ENCODE measurements at regions not wholly inside any gene's neighbourhood (a gene's known extent, or its start where the extent isn't known, plus 50 kb on each side); places are given as distances from the start of the nearest gene placed in this dataset.

DNA sequence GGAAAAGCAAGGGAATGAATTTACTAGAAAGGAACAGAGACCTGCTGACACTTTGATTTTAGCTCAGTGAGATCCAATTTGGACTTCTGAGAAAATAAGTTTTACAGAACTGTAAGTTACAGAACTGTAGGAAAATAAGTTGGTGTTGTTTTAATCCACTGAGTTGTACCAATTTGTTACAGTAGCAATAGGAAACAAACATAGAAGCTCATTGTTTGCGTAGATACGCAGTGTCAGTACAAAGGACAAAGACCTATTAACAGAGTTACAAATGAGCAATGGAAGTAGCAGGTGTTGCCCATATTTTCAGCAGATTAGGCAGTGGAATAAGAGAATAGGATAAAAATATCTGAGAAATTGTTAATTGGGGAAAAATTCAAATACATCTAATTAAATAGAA lies 385.8 kb upstream of the CNTN6 start:
- no peak overlapping the region for H3K4me3 ChIP-seq (ENCODE audit: low read depth, low read length)
- TF ChIP-seq, protein P1, sequence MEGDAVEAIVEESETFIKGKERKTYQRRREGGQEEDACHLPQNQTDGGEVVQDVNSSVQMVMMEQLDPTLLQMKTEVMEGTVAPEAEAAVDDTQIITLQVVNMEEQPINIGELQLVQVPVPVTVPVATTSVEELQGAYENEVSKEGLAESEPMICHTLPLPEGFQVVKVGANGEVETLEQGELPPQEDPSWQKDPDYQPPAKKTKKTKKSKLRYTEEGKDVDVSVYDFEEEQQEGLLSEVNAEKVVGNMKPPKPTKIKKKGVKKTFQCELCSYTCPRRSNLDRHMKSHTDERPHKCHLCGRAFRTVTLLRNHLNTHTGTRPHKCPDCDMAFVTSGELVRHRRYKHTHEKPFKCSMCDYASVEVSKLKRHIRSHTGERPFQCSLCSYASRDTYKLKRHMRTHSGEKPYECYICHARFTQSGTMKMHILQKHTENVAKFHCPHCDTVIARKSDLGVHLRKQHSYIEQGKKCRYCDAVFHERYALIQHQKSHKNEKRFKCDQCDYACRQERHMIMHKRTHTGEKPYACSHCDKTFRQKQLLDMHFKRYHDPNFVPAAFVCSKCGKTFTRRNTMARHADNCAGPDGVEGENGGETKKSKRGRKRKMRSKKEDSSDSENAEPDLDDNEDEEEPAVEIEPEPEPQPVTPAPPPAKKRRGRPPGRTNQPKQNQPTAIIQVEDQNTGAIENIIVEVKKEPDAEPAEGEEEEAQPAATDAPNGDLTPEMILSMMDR (conservative IDR thresholded peaks at IDR 0.05; ENCODE audit: low read depth, low read length): no peak
- no peak for DNase-seq (ENCODE audit: low read depth)

DNA sequence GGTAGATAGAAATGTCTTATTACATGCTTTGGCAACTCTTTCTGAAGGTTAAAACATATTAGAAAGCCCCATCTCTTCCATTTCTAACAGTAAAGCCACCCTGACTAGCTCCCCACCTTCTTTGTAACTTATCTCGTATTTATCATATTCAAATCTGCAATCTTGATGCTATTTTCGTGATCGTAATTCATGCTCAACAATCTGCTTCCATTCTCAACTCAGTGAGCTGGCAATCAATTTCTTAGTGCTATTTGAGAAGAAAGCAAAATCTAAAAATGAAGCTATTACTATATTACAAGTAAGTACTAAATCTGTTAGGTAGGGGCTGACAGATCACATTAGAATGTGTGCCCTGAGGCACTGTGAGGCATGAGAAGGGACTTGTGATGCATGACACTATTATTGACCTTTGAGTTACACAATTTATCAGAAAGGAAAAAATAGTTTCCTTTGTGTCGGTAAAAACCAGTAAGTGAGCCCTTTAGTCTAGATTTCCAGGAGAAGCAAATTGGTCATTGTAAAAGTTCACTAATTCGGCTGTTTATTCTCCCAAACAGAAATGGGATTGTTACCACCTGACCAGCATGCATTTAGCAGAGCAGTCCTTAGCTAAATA lies 379.7 kb upstream of the CNTN6 start:
- no peak for DNase-seq (ENCODE audit: low read depth)
- no peak overlapping the region for H3K4me3 ChIP-seq (ENCODE audit: low read depth, low read length)
- TF ChIP-seq, protein P1 (conservative IDR thresholded peaks at IDR 0.05; ENCODE audit: low read depth, low read length): no peak

DNA sequence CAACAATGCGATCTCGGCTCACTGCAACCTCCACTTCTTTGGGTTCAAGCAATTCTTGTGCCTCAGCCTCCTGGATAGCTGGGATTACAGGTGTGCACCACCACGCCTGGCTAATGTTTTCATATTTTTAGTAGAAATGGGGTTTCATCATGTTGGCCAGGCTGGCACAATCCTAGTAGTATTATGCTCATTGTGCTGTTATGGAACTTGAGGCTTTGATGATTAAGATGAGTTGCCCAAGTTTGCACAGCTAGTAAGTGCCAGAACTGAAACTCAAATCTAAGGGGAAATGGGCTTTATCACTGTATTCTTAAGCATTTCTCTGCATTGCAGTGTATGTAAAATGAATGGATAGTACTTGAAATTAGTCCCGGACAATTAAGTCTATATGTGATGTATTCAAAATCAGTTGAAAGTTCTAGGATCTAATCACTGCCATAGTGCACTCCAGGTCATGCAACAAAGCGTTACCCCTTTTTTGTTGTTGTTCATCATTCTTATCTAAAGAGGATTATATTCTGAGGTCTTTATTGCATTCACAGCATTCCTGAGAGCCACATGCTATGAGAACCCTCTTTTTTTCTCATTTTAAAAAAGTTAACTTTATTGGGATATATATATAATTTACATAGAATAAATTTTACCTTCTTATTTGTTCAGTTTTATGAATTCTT lies 378.7 kb upstream of the CNTN6 start:
- DNase-seq (ENCODE audit: low read depth): no peak
- no peak overlapping the region for H3K4me3 ChIP-seq (ENCODE audit: low read depth, low read length)
- TF ChIP-seq, protein P1 (conservative IDR thresholded peaks at IDR 0.05; ENCODE audit: low read depth, low read length): no peak

DNA sequence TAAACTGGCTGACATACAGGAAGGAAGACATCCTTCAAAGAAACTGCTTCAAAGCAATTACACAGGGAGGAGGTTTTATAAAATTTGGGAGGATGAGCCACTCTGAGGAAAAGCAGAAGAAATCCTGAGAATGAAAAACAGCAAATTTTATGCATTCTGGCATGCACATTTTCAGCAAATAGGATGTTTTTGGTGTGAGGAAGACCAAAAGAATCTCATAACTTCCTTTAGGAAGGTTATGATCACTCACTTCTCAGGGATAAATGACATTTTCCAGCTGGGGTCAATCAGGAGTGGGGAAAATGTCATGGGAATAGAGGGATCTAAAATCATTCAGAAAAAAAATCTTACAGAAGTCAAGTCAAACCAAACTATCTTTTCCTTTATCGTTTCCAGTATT lies 371.7 kb upstream of the CNTN6 start:
- H3K4me3 ChIP-seq (ENCODE audit: low read depth, low read length): no peak overlapping the region
- no peak for DNase-seq (ENCODE audit: low read depth)
- TF ChIP-seq, protein P1 (conservative IDR thresholded peaks at IDR 0.05; ENCODE audit: low read depth, low read length): no peak

DNA sequence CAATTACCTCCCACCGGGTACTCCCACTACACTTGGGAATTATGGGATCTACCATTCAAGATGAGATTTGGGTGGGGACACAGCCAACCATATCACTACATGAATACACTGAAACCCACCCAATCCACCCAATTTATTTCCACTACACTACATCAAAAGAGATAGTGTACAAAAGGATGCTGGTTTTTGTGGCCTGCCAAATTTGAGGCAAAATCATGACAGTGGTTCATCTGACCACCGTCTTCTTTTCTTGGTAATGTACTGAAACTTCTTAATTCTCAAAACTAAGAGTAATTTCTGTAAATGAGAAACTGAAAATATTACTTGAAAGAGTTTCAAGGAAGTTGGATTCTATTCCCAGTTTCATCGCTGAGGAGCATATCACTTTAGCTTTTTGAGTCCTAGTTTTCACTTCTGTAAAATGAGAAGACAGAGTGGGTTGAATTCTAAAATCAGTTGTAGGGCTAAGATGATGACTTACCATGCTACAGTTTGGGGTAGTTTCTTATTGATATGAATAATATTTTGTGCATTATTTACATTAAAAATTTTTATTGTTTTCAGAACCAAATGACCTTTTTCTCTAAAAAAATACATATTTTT lies 360.4 kb upstream of the CNTN6 start:
- TF ChIP-seq, protein P1 (conservative IDR thresholded peaks at IDR 0.05; ENCODE audit: low read depth, low read length): no peak
- no peak overlapping the region for H3K4me3 ChIP-seq (ENCODE audit: low read depth, low read length)
- no peak for DNase-seq (ENCODE audit: low read depth)

DNA sequence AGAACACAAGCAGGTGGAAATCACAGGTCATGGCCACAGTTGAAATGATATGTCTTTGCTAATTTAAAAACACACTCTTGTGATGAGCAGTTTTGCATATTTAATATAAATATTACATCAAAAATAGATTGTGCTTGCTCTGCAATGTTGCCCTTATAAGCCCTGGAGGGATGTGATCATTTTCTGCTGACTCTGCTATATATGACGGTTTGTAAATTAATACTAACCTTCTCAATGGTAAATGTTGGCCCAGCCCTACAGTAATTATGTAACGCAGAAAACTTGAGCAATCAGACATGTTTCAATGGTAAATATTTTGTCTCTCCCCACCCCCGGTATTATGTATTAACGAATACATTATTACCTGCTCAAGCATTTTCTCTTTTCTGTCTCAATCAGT lies 359.5 kb upstream of the CNTN6 start:
- TF ChIP-seq, protein P1 (conservative IDR thresholded peaks at IDR 0.05; ENCODE audit: low read depth, low read length): no peak
- H3K4me3 ChIP-seq (ENCODE audit: low read depth, low read length): no peak overlapping the region
- no peak for DNase-seq (ENCODE audit: low read depth)

All from choroid plexus epithelial cell (primary cell).